Ishikawa (cell line): ENCODE measurements at regions not wholly inside any gene's neighbourhood (a gene's known extent, or its start where the extent isn't known, plus 50 kb on each side); places are given as distances from the start of the nearest gene placed in this dataset.

ENCODE experiments used
- CEBPB ChIP-seq: IDR thresholded peaks from 2 replicates; pipeline ENCODE4 v1.6.1; 2012
- EGR1 ChIP-seq: IDR thresholded peaks from 2 replicates; pipeline ENCODE4 v1.6.1; 2012
- EP300 ChIP-seq: IDR thresholded peaks from 2 replicates; pipeline ENCODE4 v1.6.1; 2012; ENCODE audit warnings: borderline replicate concordance
- RAD21 ChIP-seq: IDR thresholded peaks from 2 replicates; pipeline ENCODE4 v1.6.1; 2012; ENCODE audit warnings: low read depth

DNA sequence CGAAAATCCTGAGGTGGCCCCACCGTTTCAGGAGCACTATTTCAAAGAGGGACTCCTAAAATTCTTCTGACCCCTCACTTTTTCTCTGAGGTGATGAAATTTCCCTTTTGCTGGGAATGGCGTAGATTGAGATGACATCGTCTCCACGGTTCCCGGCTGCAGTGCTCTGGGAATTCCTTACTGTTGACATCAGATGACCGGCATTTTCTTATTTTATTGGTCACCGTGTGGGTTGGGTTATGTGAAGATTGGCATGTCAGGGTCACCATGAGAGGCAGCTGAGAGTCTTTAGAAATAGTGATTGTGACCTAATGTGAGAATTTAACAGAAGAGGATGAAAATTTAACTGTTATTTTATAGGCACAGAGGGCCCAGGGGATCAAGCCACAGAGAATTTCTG lies 356.7 kb downstream of the FGF9 start:
- TF ChIP-seq EGR1: no peak
- no peak for TF ChIP-seq CEBPB
- no peak for TF ChIP-seq RAD21
- TF ChIP-seq EP300: no peak
